Activated CD8-positive, alpha-beta T cell treated with anti-CD3 and anti-CD28 coated beads for 36 hours (primary cell): ENCODE measurements at regions not wholly inside any gene's neighbourhood (a gene's known extent, or its start where the extent isn't known, plus 50 kb on each side); places are given as distances from the start of the nearest gene placed in this dataset.

Experiments used
- ATAC-seq: fragments of 200-7000 bp; cut with Tn5 transposase; one replicate; pipeline ENCODE4 v1.10.0; 2021; ENCODE audit warnings: mild to moderate bottlenecking, moderate library complexity
- CTCF ChIA-PET: fragments of 350-600 bp; sonication (Branson Sonifier 250); formaldehyde crosslinking; loops from one replicate; lab custom pipeline; 2021; ENCODE audit warnings: antibody characterized with exemption; lab: Charles Lee
- POLR2A ChIA-PET: fragments of 350-600 bp; sonication (Branson Sonifier 250); formaldehyde crosslinking; loops from one replicate; lab custom pipeline; 2021; ENCODE audit warnings: antibody characterized with exemption; lab: Charles Lee
- DNase-seq: peaks from one replicate; pipeline ENCODE4 v3.0.0-alpha.2; 2020
- H3K27ac Mint-ChIP-seq: one replicate; pipeline ENCODE4 v1.8.0; 2021; ENCODE audit warnings: mild to moderate bottlenecking, mixed read lengths
- H3K27me3 Mint-ChIP-seq: one replicate; pipeline ENCODE4 v1.8.0; 2021; ENCODE audit warnings: mixed read lengths
- H3K36me3 Mint-ChIP-seq: one replicate; pipeline ENCODE4 v1.8.0; 2021; ENCODE audit warnings: low read depth, mixed read lengths
- H3K4me1 Mint-ChIP-seq: one replicate; pipeline ENCODE4 v1.8.0; 2021; ENCODE audit warnings: low read depth, mixed read lengths
- H3K4me3 Mint-ChIP-seq: one replicate; pipeline ENCODE4 v1.8.0; 2021; ENCODE audit warnings: mild to moderate bottlenecking, moderate library complexity, mixed read lengths
- H3K9me3 Mint-ChIP-seq: one replicate; pipeline ENCODE4 v1.8.0; 2021; ENCODE audit warnings: mixed read lengths
- intact Hi-C: fragments of 100-400 bp; cut with micrococcal nuclease; formaldehyde crosslinking; loops from one replicate; pipeline ENCODE4 v1.10.0; 2022
- TF ChIP-seq, protein P1 (sequence below): fragments of 200-600 bp; IDR thresholded peaks from one replicate; pipeline ENCODE4 v1.8.0; 2022; ENCODE audit warnings: antibody characterized with exemption, mild to moderate bottlenecking

DNA sequence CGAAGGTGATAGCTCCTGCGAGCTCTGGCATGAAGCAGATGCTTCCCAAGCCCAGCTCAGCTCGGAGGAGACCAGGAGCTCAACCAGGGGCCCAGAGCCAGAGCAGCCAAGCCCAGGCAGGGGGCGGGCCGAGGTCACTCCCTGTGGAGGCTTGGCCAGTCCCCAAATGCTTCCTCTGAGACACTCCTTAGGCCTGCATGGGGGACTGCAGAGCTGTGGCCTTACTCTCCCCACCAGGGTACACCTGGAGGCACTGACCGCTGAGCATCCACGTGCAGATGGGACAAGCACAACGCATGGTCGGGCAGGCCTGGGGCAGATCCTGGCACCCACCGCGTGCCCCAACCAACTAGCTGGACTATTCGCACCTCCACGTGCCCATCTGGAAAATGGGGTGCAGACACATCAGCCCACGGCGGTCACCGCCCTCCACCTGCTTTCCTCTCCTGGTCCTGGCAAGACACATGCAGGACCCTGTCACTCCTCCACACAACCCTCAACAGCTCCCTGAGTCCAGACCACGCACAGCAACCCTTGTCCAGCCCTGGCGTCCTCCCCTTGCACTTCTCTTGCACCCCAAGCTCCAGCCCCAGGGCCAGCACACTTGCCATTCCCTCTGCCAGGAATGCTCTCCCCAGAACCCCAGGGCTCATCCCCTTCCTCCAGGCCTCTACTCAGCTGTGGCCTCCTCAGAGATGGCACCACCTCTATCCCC, 164.7 kb upstream of the IQSEC1 start:
- intact Hi-C loops = no loop called here

DNA sequence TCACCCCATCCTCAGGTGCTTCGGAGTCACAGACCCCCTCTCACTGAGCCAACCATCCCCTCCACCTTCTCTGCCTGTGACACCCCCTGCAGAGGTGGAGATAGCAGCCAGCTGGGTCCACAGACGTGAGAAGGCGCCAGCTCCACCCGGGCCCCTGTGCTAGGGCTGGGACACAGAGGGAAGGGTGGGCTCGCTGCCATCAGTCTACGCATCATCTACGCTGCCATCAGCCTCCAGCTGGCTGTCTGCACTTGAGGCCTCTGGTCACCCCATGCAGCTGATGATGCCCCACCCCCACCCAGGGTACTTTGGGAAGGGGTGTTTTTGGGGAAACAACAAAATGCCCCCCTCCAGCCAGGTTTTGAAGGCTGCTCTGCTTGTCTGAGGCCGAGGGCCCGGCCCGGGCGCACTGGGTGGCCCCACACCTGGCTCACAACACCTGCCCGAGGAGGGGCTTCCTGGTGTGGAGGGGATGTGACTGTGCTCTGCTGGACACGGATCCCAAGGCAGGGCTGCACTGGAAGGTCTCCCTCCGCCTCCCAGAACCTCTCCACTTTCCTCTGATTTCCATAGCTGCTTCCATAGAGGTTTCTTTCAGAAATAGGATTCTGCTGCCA, 163.4 kb upstream of the IQSEC1 start:
- H3K36me3 Mint-ChIP-seq = no peaks in the 10 kb centered on the region
- ATAC-seq = no peak
- ChIA-PET POLR2A (no interaction called here), CTCF (no interaction called here)
- peaks cover 24% of the 10 kb centered on the region for H3K4me1 Mint-ChIP-seq
- TF ChIP-seq, protein P1, sequence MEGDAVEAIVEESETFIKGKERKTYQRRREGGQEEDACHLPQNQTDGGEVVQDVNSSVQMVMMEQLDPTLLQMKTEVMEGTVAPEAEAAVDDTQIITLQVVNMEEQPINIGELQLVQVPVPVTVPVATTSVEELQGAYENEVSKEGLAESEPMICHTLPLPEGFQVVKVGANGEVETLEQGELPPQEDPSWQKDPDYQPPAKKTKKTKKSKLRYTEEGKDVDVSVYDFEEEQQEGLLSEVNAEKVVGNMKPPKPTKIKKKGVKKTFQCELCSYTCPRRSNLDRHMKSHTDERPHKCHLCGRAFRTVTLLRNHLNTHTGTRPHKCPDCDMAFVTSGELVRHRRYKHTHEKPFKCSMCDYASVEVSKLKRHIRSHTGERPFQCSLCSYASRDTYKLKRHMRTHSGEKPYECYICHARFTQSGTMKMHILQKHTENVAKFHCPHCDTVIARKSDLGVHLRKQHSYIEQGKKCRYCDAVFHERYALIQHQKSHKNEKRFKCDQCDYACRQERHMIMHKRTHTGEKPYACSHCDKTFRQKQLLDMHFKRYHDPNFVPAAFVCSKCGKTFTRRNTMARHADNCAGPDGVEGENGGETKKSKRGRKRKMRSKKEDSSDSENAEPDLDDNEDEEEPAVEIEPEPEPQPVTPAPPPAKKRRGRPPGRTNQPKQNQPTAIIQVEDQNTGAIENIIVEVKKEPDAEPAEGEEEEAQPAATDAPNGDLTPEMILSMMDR = no peak
- no peaks in the 10 kb centered on the region for H3K9me3 Mint-ChIP-seq
- H3K4me3 Mint-ChIP-seq = no peak overlapping the region
- H3K27ac Mint-ChIP-seq = no peak overlapping the region
- no peak for DNase-seq
- peaks cover 4% of the 10 kb centered on the region for H3K27me3 Mint-ChIP-seq
- intact Hi-C loops = no loop called here

More for the DNA sequence above, 164.7 kb upstream of the IQSEC1 start:
- peaks cover 3% of the 10 kb centered on the region for H3K27me3 Mint-ChIP-seq
- ChIA-PET POLR2A (no interaction called here), CTCF (no interaction called here)
- H3K27ac Mint-ChIP-seq = no peak overlapping the region
- no peak overlapping the region for H3K4me3 Mint-ChIP-seq
- H3K4me1 Mint-ChIP-seq = peaks cover 24% of the 10 kb centered on the region
- H3K36me3 Mint-ChIP-seq = no peaks in the 10 kb centered on the region
- ATAC-seq (no peak), DNase-seq (no peak)
- no peaks in the 10 kb centered on the region for H3K9me3 Mint-ChIP-seq
- TF ChIP-seq, protein P1 = no peak

DNA sequence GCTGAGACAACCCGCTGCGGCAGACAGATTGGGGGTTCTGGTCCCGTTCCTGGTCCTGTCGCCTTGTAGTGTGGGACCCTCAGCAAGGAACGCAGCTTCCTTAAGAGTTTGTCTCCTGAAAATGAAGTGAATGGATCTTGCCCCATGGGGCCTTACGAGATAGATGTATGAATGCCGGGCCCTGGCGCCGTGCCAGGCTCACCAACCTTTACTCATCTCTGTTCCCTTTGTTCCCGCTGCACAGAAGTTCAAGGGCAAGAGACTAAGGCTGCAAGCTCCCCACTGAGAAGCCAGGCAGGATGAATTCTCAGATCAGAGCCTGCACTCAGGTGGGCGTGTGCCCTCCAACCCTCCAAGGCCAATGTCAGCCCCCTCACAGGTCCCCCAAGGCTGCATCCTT, 162.7 kb upstream of the IQSEC1 start:
- POLR2A ChIA-PET = no interaction called here
- ATAC-seq = no peak
- DNase-seq = peak; percentile 14
- H3K9me3 Mint-ChIP-seq = no peaks in the 10 kb centered on the region
- TF ChIP-seq, protein P1 = no peak
- intact Hi-C loops = no loop called here
- CTCF ChIA-PET = no interaction called here
- H3K4me3 Mint-ChIP-seq = no peak overlapping the region
- peaks cover 24% of the 10 kb centered on the region for H3K4me1 Mint-ChIP-seq
- peaks cover 4% of the 10 kb centered on the region for H3K27me3 Mint-ChIP-seq
- no peak overlapping the region for H3K27ac Mint-ChIP-seq
- no peaks in the 10 kb centered on the region for H3K36me3 Mint-ChIP-seq

DNA sequence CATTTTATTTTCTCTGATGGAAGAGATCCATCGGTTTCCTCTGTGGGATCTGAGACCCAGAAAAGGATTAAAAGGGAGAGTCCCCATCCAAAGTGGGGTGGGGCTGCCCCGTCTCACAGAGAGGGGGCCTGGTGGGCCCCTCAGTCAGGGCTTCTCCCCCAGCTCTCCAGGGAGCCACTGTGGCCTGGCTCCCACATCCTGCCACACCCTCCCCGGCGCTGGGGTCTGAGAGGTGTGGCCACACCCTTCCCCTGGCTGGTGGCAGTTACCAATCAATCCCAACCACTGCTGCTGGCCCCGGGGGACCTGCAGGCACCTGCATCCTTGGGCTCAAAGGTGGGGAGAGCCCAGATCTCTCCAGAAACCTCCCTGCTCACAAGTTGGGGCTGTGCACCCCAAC, 161.8 kb upstream of the IQSEC1 start:
- no peak overlapping the region for H3K4me3 Mint-ChIP-seq
- H3K9me3 Mint-ChIP-seq = no peaks in the 10 kb centered on the region
- no peak overlapping the region for H3K27ac Mint-ChIP-seq
- H3K4me1 Mint-ChIP-seq = peaks cover 24% of the 10 kb centered on the region
- peaks cover 4% of the 10 kb centered on the region for H3K27me3 Mint-ChIP-seq
- TF ChIP-seq, protein P1 = no peak
- DNase-seq (peak; percentile 44), ATAC-seq (peak; percentile 86)
- POLR2A ChIA-PET = interaction anchor here (1.0 kb wide), 1 partner anchor 9 kb away, joined by 4 read pairs; no protein-coding TSS in a partner anchor
- H3K36me3 Mint-ChIP-seq = no peaks in the 10 kb centered on the region
- CTCF ChIA-PET = no interaction called here
- intact Hi-C loops = no loop called here

DNA sequence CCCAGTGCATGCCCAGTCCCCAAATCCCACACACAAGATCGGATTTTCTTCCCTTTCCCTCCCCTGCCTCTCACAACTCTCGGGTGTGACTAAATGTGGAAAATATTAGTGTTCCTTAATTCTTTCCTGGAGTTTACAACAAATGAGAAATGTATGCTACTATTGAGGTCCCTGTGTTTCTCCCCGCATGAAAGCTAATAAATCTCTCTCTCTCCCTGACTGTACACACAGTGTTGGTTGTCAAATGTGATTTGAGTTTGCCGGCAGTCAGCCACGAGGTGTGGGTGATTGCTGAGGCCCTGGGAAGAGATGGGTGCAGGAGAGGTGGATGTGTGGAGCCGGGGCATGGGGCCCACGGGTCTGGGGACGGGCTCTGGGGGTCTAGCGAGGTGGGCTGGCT, 161.4 kb upstream of the IQSEC1 start:
- TF ChIP-seq, protein P1 = no peak
- H3K27ac Mint-ChIP-seq = no peak overlapping the region
- H3K4me3 Mint-ChIP-seq = no peak overlapping the region
- ChIA-PET POLR2A (interaction anchor here (1.0 kb wide), 1 partner anchor 9 kb away, joined by 4 read pairs; no protein-coding TSS in a partner anchor), CTCF (no interaction called here)
- H3K9me3 Mint-ChIP-seq = no peaks in the 10 kb centered on the region
- no peaks in the 10 kb centered on the region for H3K36me3 Mint-ChIP-seq
- intact Hi-C loops = no loop called here
- DNase-seq = no peak
- H3K4me1 Mint-ChIP-seq = peaks cover 24% of the 10 kb centered on the region
- H3K27me3 Mint-ChIP-seq = peaks cover 4% of the 10 kb centered on the region
- no peak for ATAC-seq
